DND-41 (cell line): ENCODE measurements at regions not wholly inside any gene's neighbourhood (a gene's known extent, or its start where the extent isn't known, plus 50 kb on each side); places are given as distances from the start of the nearest gene placed in this dataset.

Experiments
- ATAC-seq: fragments of 200-7000 bp; cut with Tn5 transposase; 3 replicates; pipeline ENCODE4 v1.9.1; 2021; ENCODE audit warnings: low read depth; ENCODE audit not compliant: insufficient read depth
- DNase-seq: peaks from one replicate; pipeline ENCODE4 v3.0.0-alpha.2; 2020
- H2AFZ ChIP-seq: 2 replicates; pipeline ENCODE4 v1.6.0; 2012; ENCODE audit warnings: low read depth, low read length
- H3K27ac ChIP-seq: 2 replicates; pipeline ENCODE4 v1.5.1; 2012; ENCODE audit warnings: low read length, inconsistent platforms
- H3K27me3 ChIP-seq: fragments of 200-600 bp; sonication (generic); 2 replicates; pipeline ENCODE4 v1.6.0; 2012; ENCODE audit warnings: low read length, mild to moderate bottlenecking, inconsistent platforms; ENCODE audit not compliant: insufficient read depth, poor library complexity
- H3K36me3 ChIP-seq: 2 replicates; pipeline ENCODE4 v1.5.1; 2012; ENCODE audit warnings: low read length, inconsistent platforms; ENCODE audit not compliant: insufficient read depth
- H3K4me1 ChIP-seq: 2 replicates; pipeline ENCODE4 v1.5.1; 2012; ENCODE audit warnings: mild to moderate bottlenecking, low read length; ENCODE audit not compliant: insufficient read depth
- H3K4me2 ChIP-seq: 2 replicates; pipeline ENCODE4 v1.6.0; 2012; ENCODE audit warnings: mild to moderate bottlenecking, moderate library complexity, low read length, inconsistent platforms; ENCODE audit not compliant: insufficient read depth
- H3K4me3 ChIP-seq, 2 experiments: fragments of 200-600 bp in 1 of 2; shearing (Covaris generic) in 1 of 2; 2 replicates each; pipeline ENCODE4 v1.5.1; 2012 to 2016; ENCODE audit warnings: inconsistent platforms in 2 of 2, low read length in 2 of 2, mild to moderate bottlenecking in 2 of 2, low read depth in 1 of 2, moderate library complexity in 1 of 2
- H3K79me2 ChIP-seq: 2 replicates; pipeline ENCODE4 v1.6.0; 2012; ENCODE audit warnings: low read length, inconsistent platforms; ENCODE audit not compliant: insufficient read depth
- H3K9ac ChIP-seq: 2 replicates; pipeline ENCODE4 v1.6.0; 2012; ENCODE audit warnings: low read depth, mild to moderate bottlenecking, inconsistent platforms, low read length, moderate library complexity
- H3K9me3 ChIP-seq: 2 replicates; pipeline ENCODE4 v1.5.1; 2012; ENCODE audit warnings: low read length, moderate library complexity, mild to moderate bottlenecking, inconsistent platforms; ENCODE audit not compliant: insufficient read depth, severe bottlenecking
- H4K20me1 ChIP-seq: 2 replicates; pipeline ENCODE4 v1.6.0; 2012; ENCODE audit warnings: low read length; ENCODE audit not compliant: insufficient read depth
- CTCF ChIP-seq: IDR thresholded peaks from 2 replicates; pipeline ENCODE4 v1.5.1; 2012; ENCODE audit warnings: borderline replicate concordance, low read length, moderate library complexity, mild to moderate bottlenecking; ENCODE audit not compliant: poor library complexity, severe bottlenecking; ENCODE audit errors: extremely low read depth
- EZH2 ChIP-seq: IDR thresholded peaks from 3 replicates; pipeline ENCODE4 v1.6.1; 2012; ENCODE audit warnings: borderline replicate concordance, low read depth, mild to moderate bottlenecking, moderate library complexity, low read length, inconsistent platforms; ENCODE audit not compliant: severe bottlenecking

- ATAC-seq (no peak), DNase-seq (no peak)
- Histone ChIP-seq H3K27ac (no peak overlapping the region), H3K27me3 (peaks cover 16% of the 10 kb centered on the region), H3K9me3 (no peaks in the 10 kb centered on the region), H3K79me2 (no peaks in the 10 kb centered on the region), H3K9ac (no peak overlapping the region), H3K36me3 (no peaks in the 10 kb centered on the region), H3K4me2 (no peak overlapping the region), H4K20me1 (no peaks in the 10 kb centered on the region), H3K4me1 (no peaks in the 10 kb centered on the region), H2AFZ (no peak overlapping the region), H3K4me3 (no peak overlapping the region)
- TF ChIP-seq CTCF = no peak
- no peak for TF ChIP-seq EZH2
These were observed 50.8 kb upstream of the ELF5 start for GRCh38 chr11:34564406-34564805.

- no peak overlapping the region for H3K9ac ChIP-seq
- TF ChIP-seq CTCF = no peak
- TF ChIP-seq EZH2 = no peak
- DNase-seq (no peak), ATAC-seq (no peak)
- no peak overlapping the region for H2AFZ ChIP-seq
- H3K4me3 ChIP-seq = no peak overlapping the region
- H3K79me2 ChIP-seq = no peaks in the 10 kb centered on the region
- no peak overlapping the region for H3K27ac ChIP-seq
- no peaks in the 10 kb centered on the region for H4K20me1 ChIP-seq
- H3K4me2 ChIP-seq = no peak overlapping the region
- peaks cover 16% of the 10 kb centered on the region for H3K27me3 ChIP-seq
- H3K9me3 ChIP-seq = no peaks in the 10 kb centered on the region
- H3K36me3 ChIP-seq = no peaks in the 10 kb centered on the region
- H3K4me1 ChIP-seq = no peaks in the 10 kb centered on the region
These were observed 51.2 kb upstream of the ELF5 start for GRCh38 chr11:34564807-34565241.

GRCh38 chr11:34565417-34566207 is 52.0 kb upstream of the ELF5 start:
- Histone ChIP-seq H2AFZ (no peak overlapping the region), H3K27me3 (peaks cover 16% of the 10 kb centered on the region), H4K20me1 (no peaks in the 10 kb centered on the region), H3K27ac (no peak overlapping the region), H3K9ac (no peak overlapping the region), H3K4me2 (no peak overlapping the region), H3K4me1 (no peaks in the 10 kb centered on the region), H3K4me3 (no peak overlapping the region), H3K79me2 (no peaks in the 10 kb centered on the region), H3K36me3 (no peaks in the 10 kb centered on the region), H3K9me3 (no peaks in the 10 kb centered on the region)
- peak; percentile 72 for TF ChIP-seq CTCF
- no peak for TF ChIP-seq EZH2
- DNase-seq = peak; percentile 27
- ATAC-seq = peak; percentile 66; the same call in 1 of the 3 replicates

GRCh38 chr11:34566208-34566551 is 52.6 kb upstream of the ELF5 start:
- TF ChIP-seq CTCF (no peak), EZH2 (no peak)
- no peak overlapping the region for H3K4me2 ChIP-seq
- no peaks in the 10 kb centered on the region for H4K20me1 ChIP-seq
- H2AFZ ChIP-seq = no peak overlapping the region
- no peak overlapping the region for H3K27ac ChIP-seq
- H3K79me2 ChIP-seq = no peaks in the 10 kb centered on the region
- H3K36me3 ChIP-seq = no peaks in the 10 kb centered on the region
- peaks cover 12% of the 10 kb centered on the region for H3K27me3 ChIP-seq
- ATAC-seq (no peak), DNase-seq (no peak)
- no peak overlapping the region for H3K9ac ChIP-seq
- H3K4me3 ChIP-seq = no peak overlapping the region
- no peaks in the 10 kb centered on the region for H3K4me1 ChIP-seq
- no peaks in the 10 kb centered on the region for H3K9me3 ChIP-seq
